ACHN (cell line): ENCODE measurements at regions not wholly inside any gene's neighbourhood (a gene's known extent, or its start where the extent isn't known, plus 50 kb on each side); places are given as distances from the start of the nearest gene placed in this dataset.
"Not testable (repeated sequence)": the region's sequence is repeated elsewhere in the genome, so short reads cannot be mapped to it uniquely, and the experiment has no call there.

Source experiments
- DNase-seq: peaks from one replicate; pipeline ENCODE4 v3.0.0-alpha.2; 2015
- in situ Hi-C: cut with HindIII; loops from 2 replicates; pipeline ENCODE4 v1.10.0; 2017; ENCODE audit warnings: low sequenced_read_pairs, low pct_ligation_motif_present, low pct_unique_long_range_greater_than_20kb

DNA sequence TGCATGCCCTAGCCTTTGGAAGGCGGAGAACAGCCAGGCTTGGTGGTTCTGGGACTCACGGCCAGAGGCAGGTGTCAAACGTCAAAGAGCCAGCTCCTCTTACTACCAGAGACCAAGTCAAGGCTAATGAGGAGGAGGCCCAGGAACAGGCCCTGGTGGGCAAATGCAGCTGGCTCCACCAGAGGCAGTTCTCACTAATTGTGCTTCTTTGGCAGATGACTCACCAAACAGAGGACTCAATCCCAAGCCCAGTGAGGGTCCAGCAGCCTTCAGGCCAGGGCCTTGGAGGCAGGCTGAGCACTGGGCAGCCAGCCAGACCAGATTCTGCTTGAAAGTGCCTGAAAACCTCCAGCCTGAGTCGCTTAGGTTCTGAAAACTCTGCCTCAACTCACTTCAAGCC, 336.5 kb upstream of the CDH5 start:
- in situ Hi-C loops = no loop called here
- DNase-seq = no peak

DNA sequence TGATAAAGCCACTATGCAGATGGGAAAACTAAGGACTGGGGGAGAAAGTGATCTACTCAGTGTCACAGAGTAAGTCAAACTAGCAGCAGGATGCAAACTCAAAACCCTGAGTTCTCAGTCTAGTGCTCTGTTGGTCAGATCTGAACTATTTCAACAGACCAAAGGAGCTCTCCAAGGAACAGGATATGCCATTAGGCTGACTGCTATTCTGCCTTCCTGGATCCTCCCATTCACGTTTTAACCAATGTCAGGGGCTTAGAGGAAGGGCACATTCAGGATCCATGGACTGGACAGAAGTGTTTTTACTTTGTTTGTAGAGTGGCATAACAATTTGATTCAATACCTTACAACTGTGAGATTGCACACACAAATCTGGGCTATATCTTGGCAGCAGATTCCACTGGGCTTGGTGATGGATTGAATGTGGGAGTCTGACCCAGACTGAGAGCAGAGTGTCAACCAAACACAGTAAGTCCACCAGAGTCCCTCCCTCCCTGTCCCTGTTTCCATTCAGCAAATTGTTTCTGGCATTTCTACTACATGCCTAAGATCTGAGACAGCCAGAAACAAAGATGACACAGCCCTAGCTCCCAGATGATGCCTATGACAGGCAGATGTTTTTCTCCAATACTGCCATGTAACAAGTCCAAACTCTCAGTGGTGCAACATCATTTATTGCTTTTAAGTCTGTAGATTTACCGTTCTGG, 337.8 kb upstream of the CDH5 start:
- in situ Hi-C loops = no loop called here
- DNase-seq = no peak

DNA sequence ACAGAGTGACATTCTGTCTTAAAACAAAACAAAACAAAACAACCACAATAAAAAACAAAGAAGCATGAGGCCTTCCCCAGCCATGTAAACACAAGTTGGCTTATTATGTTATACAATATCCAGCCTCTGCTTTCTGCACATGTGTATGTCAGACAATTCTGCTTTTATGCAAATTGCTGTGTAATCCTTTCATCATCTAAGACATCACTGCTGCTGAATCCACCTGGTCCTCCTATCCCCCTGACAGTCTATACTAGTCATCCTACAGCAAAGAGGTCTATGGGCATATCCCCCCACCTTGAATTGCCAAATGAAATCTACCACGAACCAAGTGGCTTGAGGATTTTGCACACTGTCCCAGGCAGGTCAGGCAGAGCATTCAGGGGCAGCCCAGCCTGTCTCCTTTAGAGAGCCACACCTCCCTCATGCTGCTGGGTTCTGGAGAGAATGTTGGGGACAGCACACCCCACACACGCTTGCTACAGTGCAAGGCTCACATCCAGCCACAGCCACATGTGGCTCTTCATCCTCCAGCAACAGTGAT, 339.6 kb upstream of the CDH5 start:
- in situ Hi-C loops = no loop called here

DNA sequence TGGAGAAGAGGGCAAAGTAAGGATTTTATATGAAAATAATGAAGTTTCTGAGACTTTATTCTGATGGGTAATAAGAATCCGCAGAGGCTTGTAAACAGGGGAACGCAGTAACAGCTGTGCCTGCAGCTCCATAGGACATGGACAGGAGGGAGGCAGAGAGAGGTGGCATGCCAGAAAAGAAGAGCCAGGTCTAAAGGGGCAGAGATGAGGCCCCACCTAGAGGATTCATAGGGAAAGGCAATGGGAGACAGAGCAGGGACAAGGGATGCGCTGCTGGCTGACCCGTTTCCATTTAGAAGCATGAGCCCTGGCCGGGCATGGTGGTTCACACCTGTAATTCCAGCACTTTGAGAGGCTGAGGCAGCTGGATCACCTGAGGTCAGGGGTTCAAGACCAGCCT, 340.3 kb upstream of the CDH5 start:
- peak; percentile 8 for DNase-seq
- in situ Hi-C loops = no loop called here

More for the DNA sequence above, 339.6 kb upstream of the CDH5 start:
- DNase-seq = no peak

DNA sequence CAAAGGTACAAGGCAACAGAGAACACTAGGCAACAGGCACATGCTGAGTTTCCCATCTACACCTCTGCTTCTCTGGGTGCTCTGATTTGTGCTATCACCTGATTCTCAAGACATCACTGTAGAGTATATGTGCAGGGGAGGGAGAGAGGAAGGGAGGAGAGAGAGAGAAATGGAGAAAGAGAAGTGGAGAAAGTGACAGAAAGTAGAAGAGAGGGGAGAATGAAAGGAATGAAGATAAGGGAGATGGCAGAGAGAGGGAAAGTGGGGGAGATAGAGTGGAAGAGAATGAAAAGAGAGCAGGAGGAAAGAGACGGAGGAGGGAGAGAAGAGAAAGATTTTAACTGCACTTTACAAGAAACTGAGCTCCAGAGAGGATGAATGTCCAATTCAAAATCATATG, 340.7 kb upstream of the CDH5 start:
- in situ Hi-C loops = no loop called here
- DNase-seq = no peak

DNA sequence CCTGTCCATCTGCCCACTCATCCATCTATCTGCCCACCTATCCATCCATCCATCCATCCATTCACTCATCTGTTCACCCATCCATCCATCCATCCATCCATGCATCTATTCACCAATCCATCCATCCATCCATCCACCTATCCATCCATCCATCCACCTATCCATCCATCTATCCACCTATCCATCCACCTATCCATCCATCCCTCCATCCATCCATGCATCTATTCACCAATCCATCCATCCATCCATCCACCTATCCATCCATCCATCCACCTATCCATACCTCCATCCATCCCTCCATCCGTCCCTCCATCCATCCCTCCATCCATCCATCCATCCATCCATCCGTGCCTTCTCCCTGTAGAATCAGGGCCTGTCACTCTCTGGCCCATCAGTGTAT, 341.9 kb upstream of the CDH5 start:
- DNase-seq, in situ Hi-C loops: not testable (repeated sequence)

DNA sequence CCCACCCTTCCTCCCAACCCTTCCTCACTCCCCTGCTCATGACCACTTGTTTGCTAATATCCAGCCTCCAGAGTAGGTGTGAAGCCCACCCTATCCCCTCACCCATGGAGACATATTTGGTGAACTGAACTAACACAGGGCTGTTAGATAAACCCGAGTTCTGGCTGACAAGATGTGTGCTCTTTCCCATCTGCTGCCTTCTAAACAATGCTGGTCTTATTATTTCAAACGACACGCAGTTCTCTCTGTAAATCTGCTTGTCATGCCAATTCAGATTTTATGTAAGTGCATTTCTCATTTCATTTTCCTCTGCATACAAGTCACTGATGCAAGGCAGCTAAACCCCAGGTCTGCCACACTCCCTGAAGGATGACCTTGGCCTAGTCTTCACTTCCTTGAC, 343.0 kb upstream of the CDH5 start:
- no peak for DNase-seq
- in situ Hi-C loops = no loop called here

DNA sequence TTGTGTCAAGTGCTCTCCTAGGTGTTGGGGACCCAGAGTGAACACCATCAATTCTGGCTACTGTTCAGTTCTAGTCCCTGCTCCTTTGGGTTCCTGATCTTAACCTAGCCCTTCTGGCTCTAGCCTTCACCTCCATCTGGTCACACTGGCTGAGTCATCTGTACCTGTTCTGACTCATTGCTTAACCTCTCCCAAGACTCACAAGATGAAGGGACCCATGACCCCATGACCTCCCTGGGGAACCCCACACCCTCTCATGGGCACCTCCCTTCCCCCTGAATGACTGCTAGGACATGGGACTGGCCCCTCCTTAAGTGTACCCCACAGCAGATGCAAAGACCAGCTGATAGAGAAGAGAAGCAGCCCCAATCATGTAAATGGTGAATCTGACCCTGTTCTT, 345.8 kb upstream of the CDH5 start:
- in situ Hi-C loops = no loop called here
- no peak for DNase-seq

DNA sequence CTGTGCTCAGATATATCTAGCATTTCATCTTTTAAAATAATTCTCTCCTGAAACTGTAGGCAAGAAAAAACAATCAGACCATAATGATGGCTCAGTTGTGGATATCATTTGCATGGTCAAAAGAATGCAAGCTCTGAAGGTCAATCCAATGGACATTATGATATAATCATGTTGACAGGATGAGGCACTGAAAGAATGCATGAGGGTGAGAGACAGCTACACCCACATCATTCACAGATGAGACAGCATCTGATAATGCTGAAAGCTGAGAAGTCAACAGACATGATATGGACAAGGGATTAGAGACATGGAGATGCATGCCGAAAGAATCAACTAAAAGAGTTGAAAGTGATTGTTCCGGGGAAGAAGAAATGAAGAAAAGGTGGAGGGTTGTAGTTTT, 346.4 kb upstream of the CDH5 start:
- no peak for DNase-seq
- in situ Hi-C loops = no loop called here

DNA sequence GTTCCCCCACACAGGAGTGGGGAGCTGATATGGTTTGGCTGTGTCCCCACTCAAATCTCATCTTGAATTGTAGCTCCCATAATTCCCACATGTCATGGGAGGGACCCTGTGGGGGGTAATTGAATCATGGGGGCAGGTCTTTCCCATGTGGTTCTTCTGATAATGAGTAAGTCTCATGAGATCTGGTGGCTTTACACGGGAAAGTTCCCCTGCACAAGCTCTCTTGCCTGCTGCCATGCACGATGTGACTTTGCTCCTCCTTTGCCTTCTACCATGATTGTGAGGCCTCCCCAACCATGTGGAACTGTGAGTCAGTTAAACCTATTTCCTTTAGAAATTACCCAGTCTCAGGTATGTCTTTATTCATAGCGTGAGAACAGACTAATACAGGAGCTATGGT, 347.0 kb upstream of the CDH5 start:
- DNase-seq, in situ Hi-C loops: not testable (repeated sequence)

DNA sequence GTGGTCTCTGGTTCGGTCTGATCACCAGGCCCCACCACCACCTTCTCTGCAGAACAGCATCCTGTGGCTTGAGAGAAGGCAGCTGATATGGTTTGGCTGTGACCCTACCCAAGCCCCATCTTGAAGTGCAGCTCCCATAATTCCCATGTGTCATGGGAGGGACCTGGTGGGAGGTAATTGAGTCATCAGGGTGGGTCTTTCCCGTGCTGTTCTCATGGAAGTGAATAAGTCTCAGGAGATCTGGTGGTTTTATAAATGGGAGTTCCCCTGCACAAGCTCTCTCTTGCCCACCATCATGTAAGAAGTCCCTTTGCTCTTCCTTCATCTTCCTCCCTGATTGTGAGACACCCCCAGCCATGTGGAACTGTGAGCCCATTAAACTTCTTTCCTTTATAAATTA, 352.3 kb upstream of the CDH5 start:
- in situ Hi-C loops = no loop called here
- no peak for DNase-seq

DNA sequence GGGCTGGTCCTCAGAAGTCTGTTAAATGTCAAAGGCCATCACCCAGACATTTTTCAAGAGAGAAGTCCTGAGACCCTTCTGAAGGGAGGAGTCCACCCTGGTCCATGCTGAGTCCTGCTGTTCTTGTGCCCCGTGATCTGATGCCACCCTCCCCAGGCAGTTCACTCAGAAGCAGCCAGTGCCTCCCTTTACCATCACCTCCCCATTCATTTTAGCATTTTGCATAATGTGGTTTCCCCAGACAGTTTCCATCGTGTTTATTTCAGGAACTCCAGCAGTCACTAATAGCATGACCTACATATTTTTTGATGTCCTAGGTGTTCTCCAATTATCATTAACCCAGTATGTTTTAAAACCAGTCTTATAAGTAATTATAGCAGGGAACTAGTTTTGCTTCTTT, 353.0 kb upstream of the CDH5 start:
- no peak for DNase-seq
- in situ Hi-C loops = no loop called here

DNA sequence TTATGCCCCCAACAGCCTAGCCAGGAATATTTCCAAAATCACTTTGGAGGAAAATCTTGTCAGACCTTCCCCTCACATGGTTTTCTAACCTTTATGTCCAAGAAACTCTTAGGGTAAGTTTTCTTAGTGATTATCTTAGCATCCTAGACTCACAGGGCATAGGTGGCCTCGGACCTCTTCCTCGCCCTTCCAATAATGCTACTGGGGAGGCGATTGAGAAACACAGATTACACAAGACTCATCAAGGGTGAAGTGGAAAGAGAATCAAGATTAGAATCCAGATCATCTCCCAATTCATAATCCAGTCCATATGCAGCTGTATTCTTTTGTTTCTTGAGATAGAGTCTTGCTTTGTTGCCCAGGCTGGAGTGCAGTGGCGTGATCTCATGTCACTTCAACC, 358.4 kb upstream of the CDH5 start:
- in situ Hi-C loops = no loop called here

DNA sequence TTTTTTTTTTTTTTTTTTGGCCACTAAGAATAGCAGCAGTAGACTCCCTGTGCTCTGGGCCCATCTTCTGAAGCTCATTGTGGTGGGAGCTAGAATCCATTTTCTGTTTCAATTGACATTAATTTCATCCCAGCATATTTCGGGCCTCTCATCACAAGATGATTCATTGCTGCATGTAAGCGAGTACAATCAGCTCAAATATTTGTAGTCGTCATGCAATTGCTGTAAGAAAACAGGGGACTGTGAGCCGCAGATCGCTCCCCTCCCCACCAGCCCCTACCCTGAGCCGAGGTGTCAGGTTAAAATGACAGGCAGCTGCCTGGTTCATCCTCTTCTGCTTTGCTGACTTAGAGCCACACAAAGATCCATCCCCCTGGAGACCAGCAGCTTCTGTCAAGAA, 358.8 kb upstream of the CDH5 start:
- in situ Hi-C loops = no loop called here

More for the DNA sequence above, 358.4 kb upstream of the CDH5 start:
- DNase-seq = no peak

DNA sequence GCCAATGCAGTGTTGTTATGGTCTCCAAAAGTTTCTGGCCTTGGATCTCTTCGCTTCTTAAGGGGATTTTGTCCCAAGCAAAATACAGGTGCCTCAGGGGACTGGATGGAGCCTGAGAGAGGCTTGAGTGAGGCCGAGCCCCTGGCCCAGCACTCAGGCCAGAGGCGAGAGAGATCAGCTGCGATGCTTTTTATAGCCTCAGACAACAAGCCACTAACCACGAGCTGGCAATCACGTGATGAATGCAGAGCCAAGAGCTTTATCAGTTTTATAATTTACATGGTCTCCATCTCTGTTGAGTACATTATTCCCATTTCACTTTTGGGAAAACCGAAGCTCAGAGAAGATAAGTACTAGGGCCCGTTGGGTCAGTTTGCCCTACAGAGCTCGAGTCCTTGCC, 360.0 kb upstream of the CDH5 start:
- in situ Hi-C loops = no loop called here
- no peak for DNase-seq

More for the DNA sequence above, 358.8 kb upstream of the CDH5 start:
- DNase-seq = no peak

DNA sequence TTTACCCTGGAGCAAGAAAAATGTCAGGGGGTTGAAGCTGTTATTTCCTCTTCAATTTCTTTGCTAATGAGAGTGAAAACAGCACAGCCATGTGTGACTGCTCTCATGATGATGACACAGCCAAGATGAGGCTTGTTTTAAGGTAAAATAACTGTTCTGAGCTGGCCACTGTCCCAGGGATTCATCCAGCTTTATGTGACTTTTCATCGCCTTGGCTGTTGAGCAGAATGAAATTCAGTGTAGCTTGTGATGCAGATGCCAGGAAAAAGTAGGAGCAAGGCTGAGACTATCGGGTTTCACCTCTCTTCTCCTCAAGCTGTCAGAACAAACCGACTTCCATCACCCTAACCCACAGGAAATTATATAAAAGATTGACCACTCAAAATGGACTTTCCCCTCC, 361.8 kb upstream of the CDH5 start:
- in situ Hi-C loops = no loop called here

DNA sequence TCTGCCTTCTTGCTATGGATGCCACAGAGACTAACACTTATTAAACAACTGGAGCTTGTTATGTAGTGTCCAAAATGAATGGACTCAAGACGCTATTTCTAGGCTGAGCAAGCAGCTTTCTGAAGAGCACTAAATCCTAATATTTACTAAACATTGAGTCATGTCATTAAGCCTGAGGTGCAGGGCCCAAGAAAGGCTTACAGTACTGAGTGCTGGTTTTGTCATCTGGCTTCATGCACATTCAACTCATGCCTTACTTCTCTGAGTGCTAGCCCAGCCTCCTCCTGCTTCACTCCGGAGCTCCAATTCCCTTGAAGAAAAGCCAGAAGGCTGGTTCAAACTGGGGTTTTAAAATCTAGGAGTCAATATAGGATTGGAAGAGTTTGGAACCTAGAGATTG, 363.3 kb upstream of the CDH5 start:
- no peak for DNase-seq

More for the DNA sequence above, 361.8 kb upstream of the CDH5 start:
- no peak for DNase-seq

DNA sequence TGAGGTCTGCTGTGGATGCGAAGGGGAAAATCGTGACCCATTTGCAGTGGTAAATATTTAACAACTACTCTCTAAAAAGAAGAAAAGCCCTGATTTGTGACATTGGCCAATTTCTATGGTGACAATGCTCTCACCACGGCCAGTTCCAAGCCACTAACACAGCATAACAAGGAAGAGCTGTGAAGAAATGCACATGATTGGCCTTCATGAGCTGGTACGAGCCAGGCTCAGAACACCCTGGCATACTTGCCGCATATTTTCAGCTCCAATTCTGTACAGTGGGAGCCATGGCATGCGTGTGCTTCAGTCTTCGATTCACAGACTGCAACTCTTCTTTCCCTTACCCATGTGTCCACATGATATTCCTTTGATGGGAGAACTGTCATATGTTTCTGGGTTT, 363.9 kb upstream of the CDH5 start:
- DNase-seq = no peak

More for the DNA sequence above, 363.3 kb upstream of the CDH5 start:
- in situ Hi-C loops = no loop called here

DNA sequence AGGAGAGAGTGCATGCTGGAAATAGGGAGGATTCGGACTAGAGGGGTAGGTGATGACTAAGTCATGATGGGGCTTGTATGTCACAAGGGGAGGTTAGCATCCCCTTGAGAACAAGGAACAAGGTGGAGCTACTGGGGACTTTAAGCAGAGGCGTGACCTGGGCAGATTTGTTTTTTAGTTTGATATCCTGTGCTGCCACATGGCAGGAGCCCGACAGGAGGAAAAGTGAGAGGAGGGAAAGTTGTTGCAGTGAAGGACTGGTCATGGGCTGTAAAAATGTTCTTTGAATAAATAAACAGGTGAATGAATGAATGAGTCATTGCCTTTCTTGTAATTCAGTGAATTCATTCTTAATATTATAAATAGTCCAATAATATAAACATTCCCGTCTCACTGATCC, 365.1 kb upstream of the CDH5 start:
- in situ Hi-C loops = no loop called here
- no peak for DNase-seq

More for the DNA sequence above, 363.9 kb upstream of the CDH5 start:
- in situ Hi-C loops = no loop called here

DNA sequence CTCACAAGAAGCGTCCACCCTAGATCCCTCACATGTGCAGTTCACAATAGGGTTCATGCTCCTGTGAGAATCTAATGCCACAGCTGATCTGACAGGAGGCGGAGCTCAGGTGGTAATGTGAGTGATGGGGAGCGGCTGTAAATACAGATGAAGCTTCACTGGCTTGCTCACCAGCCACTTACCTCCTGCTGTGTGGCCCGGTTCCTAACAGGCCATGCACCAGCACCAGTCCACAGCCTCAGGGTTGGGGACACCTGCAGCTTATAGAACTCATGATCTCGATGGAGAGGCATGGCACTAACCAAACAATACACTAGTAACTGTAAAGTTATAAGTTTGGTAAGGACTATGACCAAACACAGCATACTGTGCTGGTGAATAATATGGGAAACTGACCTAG, 368.0 kb upstream of the CDH5 start:
- DNase-seq = no peak
- in situ Hi-C loops = no loop called here
